Activated naive CD8-positive, alpha-beta T cell treated with anti-CD3 and anti-CD28 coated beads, Interleukin-2, amount 10 ng/mL, durations not matched to agents 7 days and 5 days (primary cell): ENCODE measurements at regions not wholly inside any gene's neighbourhood (a gene's known extent, or its start where the extent isn't known, plus 50 kb on each side); places are given as distances from the start of the nearest gene placed in this dataset.
"Not testable (repeated sequence)": the region's sequence is repeated elsewhere in the genome, so short reads cannot be mapped to it uniquely, and the experiment has no call there.

Experiments
- ATAC-seq: fragments of 150-1000 bp; cut with Tn5 transposase; one replicate; pipeline ENCODE4 v1.10.0; 2021; ENCODE audit warnings: low read depth, moderate library complexity
- POLR2A ChIA-PET: fragments of 350-600 bp; sonication (Branson Sonifier 250); formaldehyde crosslinking; loops from one replicate; lab custom pipeline; 2021; ENCODE audit warnings: antibody characterized with exemption; lab: Charles Lee
- DNase-seq: peaks from one replicate; pipeline ENCODE4 v3.0.0; 2021
- H3K27ac Mint-ChIP-seq: one replicate; pipeline ENCODE4 v1.8.0; 2022; ENCODE audit warnings: mild to moderate bottlenecking, mixed read lengths
- H3K27me3 Mint-ChIP-seq: one replicate; pipeline ENCODE4 v1.8.0; 2022; ENCODE audit warnings: mild to moderate bottlenecking, moderate library complexity, mixed read lengths
- H3K36me3 Mint-ChIP-seq: one replicate; pipeline ENCODE4 v1.8.0; 2021; ENCODE audit warnings: mild to moderate bottlenecking, mixed read lengths
- H3K4me1 Mint-ChIP-seq: one replicate; pipeline ENCODE4 v1.8.0; 2021; ENCODE audit warnings: mixed read lengths
- H3K4me3 Mint-ChIP-seq: one replicate; pipeline ENCODE4 v1.8.0; 2022; ENCODE audit warnings: mild to moderate bottlenecking, moderate library complexity, mixed read lengths
- H3K9me3 Mint-ChIP-seq: one replicate; pipeline ENCODE4 v1.8.0; 2021; ENCODE audit warnings: mixed read lengths

GRCh38 chr3:132084982-132085381 is 50.2 kb upstream of the CPNE4 start:
- no peaks in the 10 kb centered on the region for H3K27me3 Mint-ChIP-seq
- ATAC-seq, result no peak
- H3K4me3 Mint-ChIP-seq, result no peak overlapping the region
- H3K4me1 Mint-ChIP-seq, result no peaks in the 10 kb centered on the region
- H3K9me3 Mint-ChIP-seq, result no peaks in the 10 kb centered on the region
- no peaks in the 10 kb centered on the region for H3K36me3 Mint-ChIP-seq
- POLR2A ChIA-PET, result no interaction called here
- H3K27ac Mint-ChIP-seq, result no peak overlapping the region
- no peak for DNase-seq

GRCh38 chr3:132087356-132087755 is 52.5 kb upstream of the CPNE4 start:
- no peak overlapping the region for H3K4me3 Mint-ChIP-seq
- no peaks in the 10 kb centered on the region for H3K9me3 Mint-ChIP-seq
- no peak for DNase-seq
- POLR2A ChIA-PET, result no interaction called here
- H3K36me3 Mint-ChIP-seq, result no peaks in the 10 kb centered on the region
- H3K27me3 Mint-ChIP-seq, result peaks cover 1% of the 10 kb centered on the region
- no peak for ATAC-seq
- no peak overlapping the region for H3K27ac Mint-ChIP-seq
- H3K4me1 Mint-ChIP-seq, result no peaks in the 10 kb centered on the region

GRCh38 chr3:132088291-132088690 is 53.5 kb upstream of the CPNE4 start:
- no peaks in the 10 kb centered on the region for H3K36me3 Mint-ChIP-seq
- H3K4me1 Mint-ChIP-seq, result no peaks in the 10 kb centered on the region
- H3K4me3 Mint-ChIP-seq, result no peak overlapping the region
- DNase-seq, result no peak
- H3K27me3 Mint-ChIP-seq, result peaks cover 3% of the 10 kb centered on the region
- H3K9me3 Mint-ChIP-seq, result no peaks in the 10 kb centered on the region
- H3K27ac Mint-ChIP-seq, result no peak overlapping the region
- no peak for ATAC-seq
- POLR2A ChIA-PET, result no interaction called here

GRCh38 chr3:132090921-132091320 is 56.1 kb upstream of the CPNE4 start:
- DNase-seq, result no peak
- H3K36me3 Mint-ChIP-seq, result no peaks in the 10 kb centered on the region
- ATAC-seq, result no peak
- H3K4me3 Mint-ChIP-seq, result no peak overlapping the region
- POLR2A ChIA-PET, result no interaction called here
- no peak overlapping the region for H3K27ac Mint-ChIP-seq
- no peaks in the 10 kb centered on the region for H3K4me1 Mint-ChIP-seq
- H3K27me3 Mint-ChIP-seq, result peaks cover 3% of the 10 kb centered on the region
- no peaks in the 10 kb centered on the region for H3K9me3 Mint-ChIP-seq

- DNase-seq, result no peak
- H3K4me1 Mint-ChIP-seq, result no peaks in the 10 kb centered on the region
- POLR2A ChIA-PET, result no interaction called here
- H3K4me3 Mint-ChIP-seq, result no peak overlapping the region
- no peak overlapping the region for H3K27ac Mint-ChIP-seq
- no peaks in the 10 kb centered on the region for H3K36me3 Mint-ChIP-seq
- ATAC-seq, result no peak
- no peaks in the 10 kb centered on the region for H3K27me3 Mint-ChIP-seq
- no peaks in the 10 kb centered on the region for H3K9me3 Mint-ChIP-seq
Measured at GRCh38 chr3:132116601-132117000, 81.8 kb upstream of the CPNE4 start.

- Mint-ChIP-seq H3K27ac (no peak overlapping the region), H3K4me1 (no peaks in the 10 kb centered on the region), H3K36me3 (no peaks in the 10 kb centered on the region), H3K9me3 (no peaks in the 10 kb centered on the region), H3K4me3 (no peak overlapping the region), H3K27me3 (no peaks in the 10 kb centered on the region)
- no peak for DNase-seq
- POLR2A ChIA-PET, result no interaction called here
- no peak for ATAC-seq
Measured at GRCh38 chr3:132117642-132118041, 82.8 kb upstream of the CPNE4 start.

- Mint-ChIP-seq H3K27me3 (no peaks in the 10 kb centered on the region), H3K27ac (no peak overlapping the region), H3K36me3 (no peaks in the 10 kb centered on the region), H3K9me3 (no peaks in the 10 kb centered on the region), H3K4me3 (no peak overlapping the region), H3K4me1 (no peaks in the 10 kb centered on the region)
- DNase-seq, result no peak
- POLR2A ChIA-PET, result interaction anchor here (0.6 kb wide), 1 partner anchor 313 kb away, joined by 5 read pairs; no protein-coding TSS in a partner anchor
- no peak for ATAC-seq
Measured at GRCh38 chr3:132119531-132119930, 84.7 kb upstream of the CPNE4 start.

- no peak for DNase-seq
- H3K27me3 Mint-ChIP-seq, result no peaks in the 10 kb centered on the region
- no peak overlapping the region for H3K27ac Mint-ChIP-seq
- no peaks in the 10 kb centered on the region for H3K4me1 Mint-ChIP-seq
- no peaks in the 10 kb centered on the region for H3K36me3 Mint-ChIP-seq
- no peaks in the 10 kb centered on the region for H3K9me3 Mint-ChIP-seq
- no peak overlapping the region for H3K4me3 Mint-ChIP-seq
- no peak for ATAC-seq
- POLR2A ChIA-PET, result no interaction called here
Measured at GRCh38 chr3:132124096-132124495, 89.3 kb upstream of the CPNE4 start.

GRCh38 chr3:132124651-132125284 is 90.0 kb upstream of the CPNE4 start:
- no peaks in the 10 kb centered on the region for H3K36me3 Mint-ChIP-seq
- no peak overlapping the region for H3K4me3 Mint-ChIP-seq
- POLR2A ChIA-PET, result no interaction called here
- H3K4me1 Mint-ChIP-seq, result no peaks in the 10 kb centered on the region
- DNase-seq, result no peak
- no peaks in the 10 kb centered on the region for H3K27me3 Mint-ChIP-seq
- H3K27ac Mint-ChIP-seq, result no peak overlapping the region
- H3K9me3 Mint-ChIP-seq, result no peaks in the 10 kb centered on the region
- ATAC-seq, result no peak

GRCh38 chr3:132134611-132135010 is 99.8 kb upstream of the CPNE4 start:
- DNase-seq (no peak), ATAC-seq (no peak)
- Mint-ChIP-seq H3K4me1 (no peaks in the 10 kb centered on the region), H3K27me3 (no peaks in the 10 kb centered on the region), H3K4me3 (no peak overlapping the region), H3K36me3 (no peaks in the 10 kb centered on the region), H3K27ac (no peak overlapping the region), H3K9me3 (no peaks in the 10 kb centered on the region)
- POLR2A ChIA-PET, result no interaction called here

- Mint-ChIP-seq H3K4me1 (no peaks in the 10 kb centered on the region), H3K4me3 (no peak overlapping the region), H3K36me3 (no peaks in the 10 kb centered on the region), H3K27me3 (no peaks in the 10 kb centered on the region), H3K27ac (no peak overlapping the region), H3K9me3 (no peaks in the 10 kb centered on the region)
- DNase-seq (no peak), ATAC-seq (no peak)
- POLR2A ChIA-PET, result no interaction called here
Measured at GRCh38 chr3:132135628-132136333, 101.0 kb upstream of the CPNE4 start.

GRCh38 chr3:132136334-132136716 is 101.5 kb upstream of the CPNE4 start:
- Mint-ChIP-seq H3K4me3 (no peak overlapping the region), H3K27me3 (no peaks in the 10 kb centered on the region), H3K4me1 (no peaks in the 10 kb centered on the region), H3K27ac (no peak overlapping the region), H3K9me3 (no peaks in the 10 kb centered on the region), H3K36me3 (no peaks in the 10 kb centered on the region)
- POLR2A ChIA-PET, result no interaction called here
- ATAC-seq (no peak), DNase-seq (no peak)

- H3K4me3 Mint-ChIP-seq, H3K36me3 Mint-ChIP-seq, POLR2A ChIA-PET, H3K9me3 Mint-ChIP-seq, H3K27ac Mint-ChIP-seq, H3K4me1 Mint-ChIP-seq, H3K27me3 Mint-ChIP-seq, ATAC-seq, DNase-seq: not testable (repeated sequence)
Measured at GRCh38 chr3:132136902-132137301, 102.1 kb upstream of the CPNE4 start.

GRCh38 chr3:132145833-132146232 is 111.0 kb upstream of the CPNE4 start:
- no peaks in the 10 kb centered on the region for H3K9me3 Mint-ChIP-seq

More at GRCh38 chr3:132145833-132146232, 111.0 kb upstream of the CPNE4 start:
- Mint-ChIP-seq H3K27ac (no peak overlapping the region), H3K4me3 (no peak overlapping the region), H3K4me1 (no peaks in the 10 kb centered on the region), H3K27me3 (no peaks in the 10 kb centered on the region), H3K36me3 (no peaks in the 10 kb centered on the region)
- ATAC-seq (no peak), DNase-seq (no peak)
- POLR2A ChIA-PET, result no interaction called here
